Activated CD4-positive, alpha-beta T cell treated with anti-CD3 and anti-CD28 coated beads for 36 hours (primary cell): ENCODE measurements at regions not wholly inside any gene's neighbourhood (a gene's known extent, or its start where the extent isn't known, plus 50 kb on each side); places are given as distances from the start of the nearest gene placed in this dataset.

ENCODE experiments used
- ATAC-seq: fragments of 200-7000 bp; cut with Tn5 transposase; one replicate; pipeline ENCODE4 v1.10.0; 2021; ENCODE audit warnings: mild to moderate bottlenecking, moderate library complexity
- CTCF ChIA-PET: fragments of 350-600 bp; sonication (Branson Sonifier 250); formaldehyde crosslinking; loops from one replicate; lab custom pipeline; 2021; ENCODE audit warnings: antibody characterized with exemption; lab: Charles Lee
- POLR2A ChIA-PET: fragments of 350-600 bp; sonication (Branson Sonifier 250); formaldehyde crosslinking; loops from one replicate; lab custom pipeline; 2021; ENCODE audit warnings: antibody characterized with exemption, inconsistent platforms; lab: Charles Lee
- DNase-seq: peaks from one replicate; pipeline ENCODE4 v3.0.0-alpha.2; 2020
- H3K27ac Mint-ChIP-seq: one replicate; pipeline ENCODE4 v1.8.0; 2021; ENCODE audit warnings: mixed read lengths
- H3K27me3 Mint-ChIP-seq: one replicate; pipeline ENCODE4 v1.8.0; 2021; ENCODE audit warnings: mixed read lengths
- H3K36me3 Mint-ChIP-seq: one replicate; pipeline ENCODE4 v1.8.0; 2021; ENCODE audit warnings: low read depth, mixed read lengths
- H3K4me1 Mint-ChIP-seq: one replicate; pipeline ENCODE4 v1.8.0; 2021; ENCODE audit warnings: mixed read lengths
- H3K4me3 Mint-ChIP-seq: one replicate; pipeline ENCODE4 v1.8.0; 2021; ENCODE audit warnings: mild to moderate bottlenecking, moderate library complexity, mixed read lengths
- H3K9me3 Mint-ChIP-seq: one replicate; pipeline ENCODE4 v1.8.0; 2021; ENCODE audit warnings: low read depth, mixed read lengths
- intact Hi-C, 2 experiments: fragments of 100-400 bp; cut with DNase I in 1 of 2; cut with micrococcal nuclease in 1 of 2; formaldehyde crosslinking; loops; one replicate each; pipeline versions ENCODE4 v1.14.2 to v1.15.1; 2022 to 2024; cut with DNase I, micrococcal nuclease

GRCh38 chr6:67277312-67277711 is 1357.8 kb upstream of the ADGRB3 start:
- ChIA-PET CTCF (no interaction called here), POLR2A (no interaction called here)
- H3K4me1 Mint-ChIP-seq = no peaks in the 10 kb centered on the region
- no peaks in the 10 kb centered on the region for H3K27me3 Mint-ChIP-seq
- intact Hi-C loops = no loop called here
- no peaks in the 10 kb centered on the region for H3K36me3 Mint-ChIP-seq
- H3K4me3 Mint-ChIP-seq = no peak overlapping the region
- H3K27ac Mint-ChIP-seq = no peak overlapping the region
- ATAC-seq (no peak), DNase-seq (no peak)
- H3K9me3 Mint-ChIP-seq = peaks cover 5% of the 10 kb centered on the region

GRCh38 chr6:67265996-67266921 is 1368.8 kb upstream of the ADGRB3 start:
- intact Hi-C loops = no loop called here
- H3K27me3 Mint-ChIP-seq = no peaks in the 10 kb centered on the region
- H3K27ac Mint-ChIP-seq = no peak overlapping the region
- POLR2A ChIA-PET = no interaction called here
- no peaks in the 10 kb centered on the region for H3K36me3 Mint-ChIP-seq
- no peak overlapping the region for H3K4me3 Mint-ChIP-seq
- CTCF ChIA-PET = no interaction called here
- ATAC-seq = no peak
- no peak for DNase-seq
- H3K4me1 Mint-ChIP-seq = no peaks in the 10 kb centered on the region
- peaks cover 11% of the 10 kb centered on the region for H3K9me3 Mint-ChIP-seq

GRCh38 chr6:67252663-67253062 is 1382.4 kb upstream of the ADGRB3 start:
- ChIA-PET POLR2A (no interaction called here), CTCF (interaction anchor here (0.5 kb wide), 1 partner anchor 539 kb away, joined by 3 read pairs; no protein-coding TSS in a partner anchor)
- H3K27me3 Mint-ChIP-seq = no peaks in the 10 kb centered on the region
- H3K27ac Mint-ChIP-seq = no peak overlapping the region
- H3K9me3 Mint-ChIP-seq = peaks cover 10% of the 10 kb centered on the region
- intact Hi-C loops = no loop called here
- no peaks in the 10 kb centered on the region for H3K36me3 Mint-ChIP-seq
- DNase-seq (no peak), ATAC-seq (no peak)
- H3K4me3 Mint-ChIP-seq = no peak overlapping the region
- no peaks in the 10 kb centered on the region for H3K4me1 Mint-ChIP-seq

- ATAC-seq = no peak
- H3K27ac Mint-ChIP-seq = no peak overlapping the region
- no peaks in the 10 kb centered on the region for H3K27me3 Mint-ChIP-seq
- intact Hi-C loops = no loop called here
- no peak overlapping the region for H3K4me3 Mint-ChIP-seq
- POLR2A ChIA-PET = no interaction called here
- H3K4me1 Mint-ChIP-seq = no peaks in the 10 kb centered on the region
- peaks cover 10% of the 10 kb centered on the region for H3K9me3 Mint-ChIP-seq
- CTCF ChIA-PET = no interaction called here
- no peaks in the 10 kb centered on the region for H3K36me3 Mint-ChIP-seq
- DNase-seq = no peak
These were observed 1387.0 kb upstream of the ADGRB3 start for GRCh38 chr6:67248077-67248476.

- no peak for DNase-seq
- ATAC-seq = no peak
- Mint-ChIP-seq H3K4me3 (no peak overlapping the region), H3K27ac (no peak overlapping the region), H3K9me3 (peaks cover 5% of the 10 kb centered on the region), H3K36me3 (no peaks in the 10 kb centered on the region), H3K4me1 (no peaks in the 10 kb centered on the region), H3K27me3 (no peaks in the 10 kb centered on the region)
- CTCF ChIA-PET = no interaction called here
- POLR2A ChIA-PET = no interaction called here
- intact Hi-C loops = no loop called here
These were observed 1391.0 kb upstream of the ADGRB3 start for GRCh38 chr6:67244037-67244436.

GRCh38 chr6:67237277-67237676 is 1397.8 kb upstream of the ADGRB3 start:
- no peak for ATAC-seq
- Mint-ChIP-seq H3K4me3 (no peak overlapping the region), H3K27me3 (no peaks in the 10 kb centered on the region), H3K9me3 (peaks cover 2% of the 10 kb centered on the region), H3K27ac (no peak overlapping the region), H3K4me1 (no peaks in the 10 kb centered on the region), H3K36me3 (no peaks in the 10 kb centered on the region)
- ChIA-PET POLR2A (no interaction called here), CTCF (no interaction called here)
- DNase-seq = no peak
- intact Hi-C loops = no loop called here

- Mint-ChIP-seq H3K4me1 (no peaks in the 10 kb centered on the region), H3K36me3 (no peaks in the 10 kb centered on the region), H3K9me3 (peaks cover 7% of the 10 kb centered on the region), H3K4me3 (no peak overlapping the region), H3K27me3 (no peaks in the 10 kb centered on the region), H3K27ac (no peak overlapping the region)
- POLR2A ChIA-PET = no interaction called here
- CTCF ChIA-PET = no interaction called here
- intact Hi-C loops = no loop called here
- ATAC-seq (no peak), DNase-seq (no peak)
These were observed 1404.0 kb upstream of the ADGRB3 start for GRCh38 chr6:67231092-67231491.

- CTCF ChIA-PET = no interaction called here
- H3K36me3 Mint-ChIP-seq = no peaks in the 10 kb centered on the region
- intact Hi-C loops = no loop called here
- H3K4me1 Mint-ChIP-seq = no peaks in the 10 kb centered on the region
- POLR2A ChIA-PET = no interaction called here
- H3K4me3 Mint-ChIP-seq = no peak overlapping the region
- peaks cover 12% of the 10 kb centered on the region for H3K9me3 Mint-ChIP-seq
- ATAC-seq = no peak
- DNase-seq = no peak
- H3K27me3 Mint-ChIP-seq = no peaks in the 10 kb centered on the region
- H3K27ac Mint-ChIP-seq = no peak overlapping the region
These were observed 1410.1 kb upstream of the ADGRB3 start for GRCh38 chr6:67224989-67225388.

- DNase-seq (no peak), ATAC-seq (no peak)
- H3K27me3 Mint-ChIP-seq = no peaks in the 10 kb centered on the region
- no peak overlapping the region for H3K4me3 Mint-ChIP-seq
- CTCF ChIA-PET = no interaction called here
- H3K36me3 Mint-ChIP-seq = no peaks in the 10 kb centered on the region
- H3K27ac Mint-ChIP-seq = no peak overlapping the region
- POLR2A ChIA-PET = interaction anchor here (0.5 kb wide), 1 partner anchor 533 kb away, joined by 5 read pairs; no protein-coding TSS in a partner anchor
- intact Hi-C loops = no loop called here
- no peaks in the 10 kb centered on the region for H3K4me1 Mint-ChIP-seq
- peaks cover 15% of the 10 kb centered on the region for H3K9me3 Mint-ChIP-seq
These were observed 1413.9 kb upstream of the ADGRB3 start for GRCh38 chr6:67221226-67221625.

- Mint-ChIP-seq H3K9me3 (peaks cover 16% of the 10 kb centered on the region), H3K36me3 (no peaks in the 10 kb centered on the region), H3K4me1 (no peaks in the 10 kb centered on the region), H3K27ac (no peak overlapping the region), H3K27me3 (no peaks in the 10 kb centered on the region), H3K4me3 (no peak overlapping the region)
- DNase-seq (no peak), ATAC-seq (no peak)
- intact Hi-C loops = no loop called here
- ChIA-PET POLR2A (no interaction called here), CTCF (no interaction called here)
These were observed 1415.7 kb upstream of the ADGRB3 start for GRCh38 chr6:67219346-67219745.

GRCh38 chr6:67212584-67212983 is 1422.5 kb upstream of the ADGRB3 start:
- Mint-ChIP-seq H3K27ac (no peak overlapping the region), H3K9me3 (peaks cover 12% of the 10 kb centered on the region), H3K4me3 (no peak overlapping the region), H3K36me3 (no peaks in the 10 kb centered on the region), H3K27me3 (no peaks in the 10 kb centered on the region), H3K4me1 (no peaks in the 10 kb centered on the region)
- ChIA-PET CTCF (no interaction called here), POLR2A (no interaction called here)
- intact Hi-C loops = no loop called here
- ATAC-seq = no peak
- no peak for DNase-seq

GRCh38 chr6:67210450-67210849 is 1424.6 kb upstream of the ADGRB3 start:
- Mint-ChIP-seq H3K27ac (no peak overlapping the region), H3K27me3 (no peaks in the 10 kb centered on the region), H3K9me3 (peaks cover 15% of the 10 kb centered on the region), H3K4me1 (no peaks in the 10 kb centered on the region), H3K4me3 (no peak overlapping the region), H3K36me3 (no peaks in the 10 kb centered on the region)
- DNase-seq (no peak), ATAC-seq (no peak)
- CTCF ChIA-PET = no interaction called here
- intact Hi-C loops = no loop called here
- POLR2A ChIA-PET = no interaction called here
